Uterus (tissue), 2 donors: ENCODE measurements at regions not wholly inside any gene's neighbourhood (a gene's known extent, or its start where the extent isn't known, plus 50 kb on each side); places are given as distances from the start of the nearest gene placed in this dataset.

Experiments used
- POLR2A ChIP-seq, 2 donors: fragments of 450-650 bp; IDR thresholded peaks; one replicate each; pipeline ENCODE4 v1.6.1; 2016; ENCODE audit warnings: antibody characterized with exemption in 2 of 2, mild to moderate bottlenecking in 1 of 2, moderate library complexity in 1 of 2
- TF ChIP-seq, protein P1 (sequence below), 4 experiments: fragments of 200-600 bp in 2 of 4; fragments of 450-650 bp in 2 of 4; sonication (generic) in 2 of 4; IDR thresholded peaks; one replicate each; pipeline ENCODE4 v1.5.1; 2016 to 2019; ENCODE audit warnings: antibody characterized with exemption in 4 of 4, mild to moderate bottlenecking in 2 of 4, moderate library complexity in 1 of 4

DNA sequence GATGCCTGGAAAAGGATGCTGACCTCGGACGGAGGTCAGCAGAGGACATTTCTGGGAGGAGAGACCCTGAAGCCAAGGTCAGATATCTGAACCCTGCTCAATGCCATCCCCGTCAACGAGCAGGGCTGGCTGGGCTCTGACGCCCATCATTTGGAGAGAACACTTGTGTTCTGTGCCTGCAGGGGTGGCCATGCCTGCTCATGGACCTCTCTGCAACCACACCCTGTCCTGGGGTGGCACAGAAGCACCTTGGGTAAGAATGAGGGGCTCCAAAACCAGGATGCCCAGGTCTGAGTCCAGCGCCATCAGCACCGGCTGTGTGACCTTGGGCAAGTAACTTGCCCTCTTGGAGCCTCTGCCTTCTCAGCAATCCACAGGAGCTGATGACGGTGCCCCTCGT lies 293.7 kb upstream of the FOXF1 start:
- TF ChIP-seq POLR2A (IDR thresholded peaks at IDR 0.05) = no peak
- TF ChIP-seq, protein P1, sequence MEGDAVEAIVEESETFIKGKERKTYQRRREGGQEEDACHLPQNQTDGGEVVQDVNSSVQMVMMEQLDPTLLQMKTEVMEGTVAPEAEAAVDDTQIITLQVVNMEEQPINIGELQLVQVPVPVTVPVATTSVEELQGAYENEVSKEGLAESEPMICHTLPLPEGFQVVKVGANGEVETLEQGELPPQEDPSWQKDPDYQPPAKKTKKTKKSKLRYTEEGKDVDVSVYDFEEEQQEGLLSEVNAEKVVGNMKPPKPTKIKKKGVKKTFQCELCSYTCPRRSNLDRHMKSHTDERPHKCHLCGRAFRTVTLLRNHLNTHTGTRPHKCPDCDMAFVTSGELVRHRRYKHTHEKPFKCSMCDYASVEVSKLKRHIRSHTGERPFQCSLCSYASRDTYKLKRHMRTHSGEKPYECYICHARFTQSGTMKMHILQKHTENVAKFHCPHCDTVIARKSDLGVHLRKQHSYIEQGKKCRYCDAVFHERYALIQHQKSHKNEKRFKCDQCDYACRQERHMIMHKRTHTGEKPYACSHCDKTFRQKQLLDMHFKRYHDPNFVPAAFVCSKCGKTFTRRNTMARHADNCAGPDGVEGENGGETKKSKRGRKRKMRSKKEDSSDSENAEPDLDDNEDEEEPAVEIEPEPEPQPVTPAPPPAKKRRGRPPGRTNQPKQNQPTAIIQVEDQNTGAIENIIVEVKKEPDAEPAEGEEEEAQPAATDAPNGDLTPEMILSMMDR (IDR thresholded peaks at IDR 0.05) = no peak
